K562 (cell line): ENCODE measurements at regions not wholly inside any gene's neighbourhood (a gene's known extent, or its start where the extent isn't known, plus 50 kb on each side); places are given as distances from the start of the nearest gene placed in this dataset.

Experiments used
- ATAC-seq: fragments of 200-7000 bp; cut with Tn5 transposase; 3 replicates; pipeline ENCODE4 v1.9.1; 2020; ENCODE audit warnings: moderate library complexity
- BruUV-seq: library from RNA; stranded (reverse); fragments of 400-500 nt; replicated peaks from 2 replicates; lab custom pipeline; 2021; lab: Mats Ljungman, UMichigan
- CTCF ChIA-PET: fragments of 300-600 bp; formaldehyde crosslinking; extraction: SDS; loops from one replicate; lab custom pipeline; 2021; ENCODE audit warnings: low intra/inter-chr PET ratio; lab: Yijun Ruan, JAX
- POLR2A ChIA-PET: fragments of 300-600, 350-650 bp; sonication (Branson Sonifier 250); formaldehyde crosslinking; extraction: SDS; loops from one replicate; lab custom pipeline; 2021; ENCODE audit warnings: antibody characterized with exemption, inconsistent platforms; lab: Yijun Ruan, JAX
- DNase-seq, 4 experiments: peaks; one replicate each; pipeline versions ENCODE4 v3.0.0 to v3.0.0-alpha.2; 2011 to 2018; ENCODE audit warnings: low spot score in 3 of 4, mixed read lengths in 3 of 4; ENCODE audit errors: extremely low read depth in 1 of 4
- FAIRE-seq: peaks from 2 replicates; lab custom pipeline; 2011; peaks lifted over from hg19 to GRCh38; lab: Jason Lieb, UNC
- H2AFZ ChIP-seq: 2 replicates; pipeline ENCODE4 v1.6.0; 2011; ENCODE audit warnings: low read depth, low read length, control low read depth, inconsistent platforms
- H3K27ac ChIP-seq: fragments of 200-600 bp; 3 replicates; pipeline ENCODE4 v1.8.0; 2011; ENCODE audit warnings: low read depth, mild to moderate bottlenecking, control low read depth, inconsistent platforms, low read length, moderate library complexity, mixed read lengths; ENCODE audit errors: extremely low read depth
- H3K27me3 ChIP-seq, 2 experiments: fragments of 300-600 bp in 1 of 2; 2 replicates in 1 of 2; 3 replicates in 1 of 2; pipeline versions ENCODE4 v1.6.0 to v1.8.0; 2011; ENCODE audit warnings: inconsistent platforms in 2 of 2, low read length in 2 of 2, mild to moderate bottlenecking in 1 of 2, mixed read lengths in 1 of 2, moderate library complexity in 1 of 2; ENCODE audit not compliant: control insufficient read depth in 2 of 2, insufficient read depth in 2 of 2
- H3K36me3 ChIP-seq: fragments of 300-600 bp; 3 replicates; pipeline ENCODE4 v1.8.0; 2011; ENCODE audit warnings: mild to moderate bottlenecking, low read length, inconsistent platforms; ENCODE audit not compliant: control insufficient read depth, insufficient read depth
- H3K4me1 ChIP-seq, 2 experiments: fragments of 200-600 bp in 1 of 2; replicated peaks in 1 of 2; 2 replicates in 1 of 2; 3 replicates in 1 of 2; pipeline versions ENCODE4 v1.5.1 to v1.8.0; 2011; ENCODE audit warnings: inconsistent platforms in 2 of 2, low read length in 2 of 2, mild to moderate bottlenecking in 1 of 2, mixed read lengths in 1 of 2, moderate library complexity in 1 of 2; ENCODE audit not compliant: control insufficient read depth in 2 of 2, insufficient read depth in 2 of 2
- H3K4me2 ChIP-seq: 2 replicates; pipeline ENCODE4 v1.6.1; 2011; ENCODE audit warnings: low read length, control low read depth, inconsistent platforms, mixed read lengths; ENCODE audit not compliant: insufficient read depth
- H3K4me3 ChIP-seq: fragments of 200-600 bp; sonication (generic), shearing (Covaris generic); 2 replicates; pipeline ENCODE4 v1.5.1; 2016; ENCODE audit warnings: control low read depth, inconsistent platforms
- H3K79me2 ChIP-seq: fragments of 200-600 bp; 3 replicates; pipeline ENCODE4 v1.8.0; 2011; ENCODE audit warnings: low read length, inconsistent platforms; ENCODE audit not compliant: control insufficient read depth, insufficient read depth
- H3K9ac ChIP-seq, 2 experiments: 2 replicates each; pipeline versions ENCODE4 v1.6.0 to v1.6.1; 2011; ENCODE audit warnings: low read depth in 2 of 2, low read length in 2 of 2, control low read depth in 1 of 2, inconsistent platforms in 1 of 2, mild to moderate bottlenecking in 1 of 2, mixed read lengths in 1 of 2; ENCODE audit not compliant: insufficient read depth in 1 of 2
- H3K9me1 ChIP-seq: one replicate; pipeline ENCODE4 v1.6.0; 2011; ENCODE audit warnings: inconsistent platforms, mild to moderate bottlenecking, low read length, moderate library complexity; ENCODE audit not compliant: control insufficient read depth, insufficient read depth
- H3K9me3 ChIP-seq: replicated peaks from 2 replicates; pipeline ENCODE4 v1.5.1; 2011; ENCODE audit warnings: low read depth, low read length, inconsistent platforms; ENCODE audit not compliant: control insufficient read depth, insufficient read depth
- H4K20me1 ChIP-seq: replicated peaks from 2 replicates; pipeline ENCODE4 v1.6.1; 2011; ENCODE audit warnings: low read length, inconsistent platforms, mixed read lengths; ENCODE audit not compliant: control insufficient read depth, insufficient read depth
- CGGBP1 ChIP-seq: fragments of 250-450 bp; sonication (Bioruptor Pico); IDR thresholded peaks from 2 replicates; pipeline ENCODE4 v1.9.0; 2021; ENCODE audit warnings: mild to moderate bottlenecking
- EZH2 ChIP-seq: IDR thresholded peaks from 2 replicates; pipeline ENCODE4 v1.6.1; 2012; ENCODE audit warnings: low read depth, mild to moderate bottlenecking, inconsistent platforms, low read length, borderline replicate concordance
- FOXK2 ChIP-seq, 2 experiments: fragments of 450-650 bp; IDR thresholded peaks in 1 of 2; conservative IDR thresholded peaks in 1 of 2; 2 replicates each; pipeline ENCODE4 v1.6.1; 2016; ENCODE audit warnings: low read depth in 2 of 2, mild to moderate bottlenecking in 1 of 2
- MAFF ChIP-seq: IDR thresholded peaks from 2 replicates; pipeline ENCODE4 v1.6.1; 2012; ENCODE audit warnings: low read length, improper control_type of control experiment
- MYBL2 ChIP-seq, 2 experiments: fragments of 450-650 bp in 1 of 2; sonication (generic) in 1 of 2; formaldehyde crosslinking in 1 of 2; IDR thresholded peaks; 2 replicates each; pipeline versions ENCODE4 v1.6.1 to v1.8.1; 2017 to 2022; ENCODE audit warnings: borderline replicate concordance in 1 of 2, inconsistent platforms in 1 of 2, low read depth in 1 of 2, mild to moderate bottlenecking in 1 of 2, missing genetic modification reagents in 1 of 2, moderate library complexity in 1 of 2
- PML ChIP-seq: IDR thresholded peaks from 2 replicates; pipeline ENCODE4 v1.6.1; 2012; ENCODE audit warnings: low read length, inconsistent platforms
- RBFOX2 ChIP-seq: fragments of 200-400 bp; formaldehyde crosslinking; IDR thresholded peaks from 2 replicates; pipeline ENCODE4 v1.6.1; 2017; ENCODE audit warnings: low read depth, mild to moderate bottlenecking, low read length, moderate library complexity
- RFX1 ChIP-seq: fragments of 450-650 bp; IDR thresholded peaks from 2 replicates; pipeline ENCODE4 v1.6.1; 2016; ENCODE audit warnings: mild to moderate bottlenecking, moderate library complexity
- SMARCB1 ChIP-seq: IDR thresholded peaks from 2 replicates; pipeline ENCODE4 v1.6.1; 2011; ENCODE audit warnings: improper control_type of control experiment, low read depth; ENCODE audit not compliant: insufficient read length
- YBX1 ChIP-seq: fragments of 450-650 bp; IDR thresholded peaks from 2 replicates; pipeline ENCODE4 v1.7.1; 2016; ENCODE audit warnings: mild to moderate bottlenecking
- ZC3H8 ChIP-seq: fragments of 450-650 bp; IDR thresholded peaks from 2 replicates; pipeline ENCODE4 v1.6.1; 2017
- ZFP36 ChIP-seq: fragments of 150-350 bp; IDR thresholded peaks from 2 replicates; pipeline ENCODE4 v1.6.1; 2018; ENCODE audit warnings: low read length, low read depth; ENCODE audit not compliant: partially characterized antibody
- ZNF324 ChIP-seq: fragments of 250-450 bp; sonication (Bioruptor Pico); IDR thresholded peaks from 2 replicates; pipeline ENCODE4 v1.4.0; 2020; ENCODE audit warnings: mild to moderate bottlenecking
- WGBS: fragments of 100-300 bp; shearing (Covaris generic); methylation state at CpG from one replicate; pipeline ENCODE4 v1.1.6; 2016; ENCODE audit warnings: low coverage, mixed read lengths; ENCODE audit not compliant: insufficient coverage; ENCODE audit errors: missing lambda C conversion rate; 5-methylcytosine and 5-hydroxymethylcytosine counted together
- in situ Hi-C: fragments of 300-500 bp; cut with MboI; formaldehyde crosslinking; loops from 4 replicates; pipeline ENCODE4 v1.15.0; 2018; ENCODE audit warnings: inconsistent platforms, mixed read lengths
- intact Hi-C: fragments of 100-400 bp; cut with micrococcal nuclease; formaldehyde crosslinking; loops from 2 replicates; pipeline ENCODE4 v1.14.2; 2022

- DNase-seq (no peak), ATAC-seq (no peak), FAIRE-seq (no peak)
- in situ Hi-C loops (no loop called here), intact Hi-C loops (no loop called here)
- ChIA-PET CTCF (no interaction called here), POLR2A (no interaction called here)
- H3K27me3 ChIP-seq = no peaks in the 10 kb centered on the region
- no peak overlapping the region for H2AFZ ChIP-seq
- H3K79me2 ChIP-seq = no peaks in the 10 kb centered on the region
- H3K27ac ChIP-seq = no peak overlapping the region
- H3K9me1 ChIP-seq = no peaks in the 10 kb centered on the region
- WGBS = 2% methylated on average over 4 of the region's 4 CpGs
- H3K4me1 ChIP-seq = no peaks in the 10 kb centered on the region
- TF ChIP-seq FOXK2 (conservative IDR thresholded peaks at IDR 0.05 in 1 of 2, IDR thresholded peaks at IDR 0.05 in 1 of 2; ENCODE audit: low read depth in 2 of 2) (no peak), ZC3H8 (no peak), PML (no peak), MAFF (no peak), YBX1 (no peak), EZH2 (no peak), RBFOX2 (no peak), CGGBP1 (no peak), SMARCB1 (no peak), RFX1 (no peak), ZFP36 (no peak), MYBL2 (IDR thresholded peaks at IDR 0.05; ENCODE audit: low read depth) (no peak), MYBL2 (CRISPR knock-in tag; IDR thresholded peaks at IDR 0.05; ENCODE audit: borderline replicate concordance) (no peak), ZNF324 (CRISPR knock-in tag) (no peak)
- no peak overlapping the region for H3K4me3 ChIP-seq
- H4K20me1 ChIP-seq = no peaks in the 10 kb centered on the region
- no TSS peak for BruUV-seq
- H3K4me2 ChIP-seq = no peak overlapping the region
- no peaks in the 10 kb centered on the region for H3K36me3 ChIP-seq
- no peak overlapping the region for H3K9ac ChIP-seq
- H3K9me3 ChIP-seq = no peaks in the 10 kb centered on the region
Observed at GRCh38 chr5:116669261-116670031, 94.8 kb upstream of the SEMA6A start.
